ENCODE measurements at regions not wholly inside any gene's neighbourhood (a gene's known extent, or its start where the extent isn't known, plus 50 kb on each side); places are given as distances from the start of the nearest gene placed in this dataset.
"Not testable (repeated sequence)": the region's sequence is repeated elsewhere in the genome, so short reads cannot be mapped to it uniquely, and the experiment has no call there.

DNA sequence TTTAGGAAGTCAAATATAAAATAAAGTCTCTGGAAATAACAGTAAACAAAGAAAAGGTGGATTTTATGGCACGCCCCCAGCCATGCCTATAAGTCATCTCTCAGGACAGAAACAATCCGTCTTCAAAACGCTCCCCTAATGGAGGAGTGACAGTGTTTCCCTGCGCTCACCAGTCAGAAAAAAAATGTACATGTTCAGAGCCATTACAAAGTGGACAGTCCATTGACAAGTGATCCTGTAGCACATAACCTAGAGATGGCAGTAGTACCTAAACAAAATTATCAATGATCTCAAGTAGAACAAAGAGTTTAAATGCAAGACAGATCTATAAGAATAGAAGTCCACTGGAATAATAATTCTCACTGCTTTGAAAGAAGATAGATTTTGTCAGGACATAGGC, 891.7 kb upstream of the MIR17HG start:
- H3K27me3 Mint-ChIP-seq = no peaks in the 10 kb centered on the region
- H3K4me3 Mint-ChIP-seq = no peak overlapping the region
- H3K9me3 Mint-ChIP-seq = peaks cover 1 to 16% (median 5%) of the 10 kb centered on the region in 7 donors
- ATAC-seq (ENCODE audit: low read depth in 2 of 2) = no peak
- DNase-seq = no peak
- Histone ChIP-seq H3K4me1 (ENCODE audit: control insufficient read depth, insufficient read depth, low read length, poor library complexity, severe bottlenecking) (no peaks in the 10 kb centered on the region), H3K36me3 (ENCODE audit: control insufficient read depth, insufficient read depth, low read length) (no peaks in the 10 kb centered on the region), H3K4me3 (ENCODE audit: low read depth, low read length) (no peak overlapping the region), H3K27me3 (ENCODE audit: control insufficient read depth, insufficient read depth, low read length) (no peaks in the 10 kb centered on the region), H3K9me3 (ENCODE audit: control insufficient read depth in 2 of 2, low read length in 2 of 2) (peaks cover 0 to 3% of the 10 kb centered on the region in 2 experiments), H3K27ac (ENCODE audit: insufficient read depth, low read length, poor library complexity, severe bottlenecking) (no peak overlapping the region)
- H3K27ac Mint-ChIP-seq = no peak overlapping the region
- H3K36me3 Mint-ChIP-seq = no peaks in the 10 kb centered on the region
- no peaks in the 10 kb centered on the region for H3K4me1 Mint-ChIP-seq

DNA sequence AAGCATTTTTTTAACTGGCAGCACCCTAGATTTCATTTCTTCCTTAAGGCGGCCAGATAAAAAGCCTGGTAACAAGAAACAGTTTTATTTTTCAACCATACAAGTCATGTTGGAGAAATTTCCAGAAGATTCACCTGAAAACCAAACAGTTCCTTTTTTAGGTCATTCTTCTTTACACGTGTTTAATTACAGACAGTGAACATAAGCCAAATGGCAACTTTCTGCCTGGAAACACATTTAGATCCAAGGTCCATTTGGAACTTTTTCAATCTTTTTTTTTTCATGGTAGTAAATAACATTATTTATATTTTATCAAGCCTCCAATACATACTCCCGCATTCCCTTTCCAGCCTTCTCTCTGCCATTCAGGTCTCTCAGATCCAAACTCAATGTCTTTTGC, 886.1 kb upstream of the MIR17HG start:
- Mint-ChIP-seq H3K4me1 (no peaks in the 10 kb centered on the region), H3K27ac (no peak overlapping the region), H3K27me3 (no peaks in the 10 kb centered on the region), H3K4me3 (no peak overlapping the region), H3K9me3 (peaks cover 0 to 14% (median 7%) of the 10 kb centered on the region in 7 donors), H3K36me3 (no peaks in the 10 kb centered on the region)
- Histone ChIP-seq H3K4me1 (ENCODE audit: control insufficient read depth, insufficient read depth, low read length, poor library complexity, severe bottlenecking) (no peaks in the 10 kb centered on the region), H3K27me3 (ENCODE audit: control insufficient read depth, insufficient read depth, low read length) (no peaks in the 10 kb centered on the region), H3K36me3 (ENCODE audit: control insufficient read depth, insufficient read depth, low read length) (no peaks in the 10 kb centered on the region), H3K4me3 (ENCODE audit: low read depth, low read length) (no peak overlapping the region), H3K9me3 (ENCODE audit: control insufficient read depth in 2 of 2, low read length in 2 of 2) (peaks cover 2 to 5% of the 10 kb centered on the region in 2 experiments), H3K27ac (ENCODE audit: insufficient read depth, low read length, poor library complexity, severe bottlenecking) (no peak overlapping the region)
- DNase-seq = no peak
- ATAC-seq (ENCODE audit: low read depth in 2 of 2) = no peak

DNA sequence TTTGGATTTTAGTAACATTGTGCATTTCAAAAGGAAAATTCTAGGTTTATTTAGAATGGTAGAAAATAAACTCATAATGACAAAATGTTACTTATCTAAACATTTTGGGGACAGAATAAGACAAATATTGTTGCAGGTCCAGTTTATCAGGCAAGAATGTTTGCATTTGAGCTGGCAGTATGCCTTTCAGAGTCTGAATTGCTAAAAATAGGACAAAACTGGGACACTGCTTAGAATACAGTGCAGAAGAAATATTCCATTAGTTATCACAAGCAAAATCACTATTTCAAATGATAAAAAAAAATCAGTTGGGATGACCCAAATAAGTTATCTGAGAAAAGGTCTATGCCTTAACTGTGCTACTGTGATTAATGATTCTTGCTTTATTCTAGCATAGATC, 870.3 kb upstream of the MIR17HG start:
- no peaks in the 10 kb centered on the region for H3K4me1 ChIP-seq (ENCODE audit: control insufficient read depth, insufficient read depth, low read length, poor library complexity, severe bottlenecking)
- H3K27me3 Mint-ChIP-seq = no peaks in the 10 kb centered on the region
- H3K4me3 ChIP-seq (ENCODE audit: low read depth, low read length) = no peak overlapping the region
- H3K9me3 Mint-ChIP-seq = peaks cover 6 to 39% (median 9%) of the 10 kb centered on the region in 7 donors
- H3K9me3 ChIP-seq (ENCODE audit: control insufficient read depth in 2 of 2, low read length in 2 of 2) = peaks cover 8 to 16% of the 10 kb centered on the region in 2 experiments
- no peak overlapping the region for H3K4me3 Mint-ChIP-seq
- H3K4me1 Mint-ChIP-seq = no peaks in the 10 kb centered on the region
- ATAC-seq (ENCODE audit: low read depth in 2 of 2) = no peak
- H3K36me3 Mint-ChIP-seq = no peaks in the 10 kb centered on the region
- no peak for DNase-seq
- H3K27me3 ChIP-seq (ENCODE audit: control insufficient read depth, insufficient read depth, low read length) = no peaks in the 10 kb centered on the region
- no peaks in the 10 kb centered on the region for H3K36me3 ChIP-seq (ENCODE audit: control insufficient read depth, insufficient read depth, low read length)
- no peak overlapping the region for H3K27ac ChIP-seq (ENCODE audit: insufficient read depth, low read length, poor library complexity, severe bottlenecking)
- H3K27ac Mint-ChIP-seq = no peak overlapping the region

DNA sequence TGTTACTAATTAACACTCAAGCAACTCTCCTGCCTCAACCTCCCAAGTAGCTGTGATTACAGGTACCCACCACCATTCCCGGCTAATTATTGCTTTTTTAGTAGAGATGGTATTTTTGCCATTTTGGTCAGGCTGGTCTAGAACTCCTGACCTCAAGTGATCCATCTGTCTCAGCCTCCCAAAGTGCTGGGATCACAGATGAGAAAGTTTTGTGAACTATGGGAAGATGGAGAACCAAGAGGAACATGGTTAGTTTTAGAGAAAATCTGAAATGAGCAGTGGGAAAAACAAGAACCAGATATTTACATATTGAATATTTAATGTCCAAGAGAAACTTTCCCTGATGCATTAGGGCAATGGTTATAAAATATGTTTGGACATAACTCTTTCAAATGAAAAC, 863.6 kb upstream of the MIR17HG start:
- no peak for ATAC-seq (ENCODE audit: low read depth in 2 of 2)
- no peak for DNase-seq
- Histone ChIP-seq H3K9me3 (ENCODE audit: control insufficient read depth in 2 of 2, low read length in 2 of 2) (peaks cover 0 to 16% of the 10 kb centered on the region in 2 experiments), H3K36me3 (ENCODE audit: control insufficient read depth, insufficient read depth, low read length) (no peaks in the 10 kb centered on the region), H3K4me1 (ENCODE audit: control insufficient read depth, insufficient read depth, low read length, poor library complexity, severe bottlenecking) (no peaks in the 10 kb centered on the region), H3K27me3 (ENCODE audit: control insufficient read depth, insufficient read depth, low read length) (no peaks in the 10 kb centered on the region), H3K27ac (ENCODE audit: insufficient read depth, low read length, poor library complexity, severe bottlenecking) (no peak overlapping the region), H3K4me3 (ENCODE audit: low read depth, low read length) (no peak overlapping the region)
- Mint-ChIP-seq H3K4me3 (no peak overlapping the region), H3K27ac (no peak overlapping the region), H3K9me3 (peaks cover 7 to 32% (median 9%) of the 10 kb centered on the region in 7 donors), H3K36me3 (no peaks in the 10 kb centered on the region), H3K27me3 (no peaks in the 10 kb centered on the region), H3K4me1 (no peaks in the 10 kb centered on the region)

DNA sequence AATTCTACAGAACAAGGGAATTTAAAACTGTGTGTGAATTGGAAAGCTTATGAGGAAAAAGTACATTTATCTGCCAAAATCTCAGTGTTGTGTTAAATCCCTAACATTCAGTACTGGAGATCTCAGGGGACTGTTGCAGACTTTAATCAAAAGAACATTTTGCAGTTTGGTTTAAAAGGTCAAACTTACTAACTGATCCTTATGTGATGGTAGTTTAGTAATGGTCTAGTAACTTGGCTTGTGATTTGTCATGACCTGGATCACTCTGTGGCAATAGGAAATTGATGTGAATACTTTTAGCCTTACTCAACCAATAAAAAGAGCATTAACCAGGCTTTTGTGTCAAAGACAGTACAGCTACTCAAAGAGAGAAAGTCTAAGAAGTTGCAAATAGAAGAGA, 862.1 kb upstream of the MIR17HG start:
- H3K36me3 Mint-ChIP-seq = no peaks in the 10 kb centered on the region

DNA sequence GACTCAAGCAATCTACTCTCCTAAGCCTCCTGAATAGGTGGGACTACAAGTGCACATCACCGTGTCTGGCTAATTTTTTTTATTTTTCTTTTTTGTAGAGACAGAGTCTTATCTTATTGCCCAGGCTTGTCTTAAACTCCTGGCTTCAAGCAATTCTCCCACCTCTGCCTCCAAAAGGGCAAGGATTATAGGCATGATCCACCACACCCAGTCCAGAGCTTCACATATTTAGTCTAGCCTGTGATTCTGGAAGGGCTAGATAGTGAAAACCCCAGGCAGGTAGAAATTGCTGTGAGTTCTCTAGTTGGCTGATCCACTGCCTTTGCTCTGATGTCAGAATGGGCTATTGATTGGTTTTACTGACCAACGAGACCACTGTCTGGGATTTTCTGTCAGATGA, 854.6 kb upstream of the MIR17HG start:
- Histone ChIP-seq H3K4me3 (ENCODE audit: low read depth, low read length) (no peak overlapping the region), H3K27me3 (ENCODE audit: control insufficient read depth, insufficient read depth, low read length) (no peaks in the 10 kb centered on the region), H3K27ac (ENCODE audit: insufficient read depth, low read length, poor library complexity, severe bottlenecking) (no peak overlapping the region), H3K4me1 (ENCODE audit: control insufficient read depth, insufficient read depth, low read length, poor library complexity, severe bottlenecking) (no peaks in the 10 kb centered on the region), H3K36me3 (ENCODE audit: control insufficient read depth, insufficient read depth, low read length) (no peaks in the 10 kb centered on the region), H3K9me3 (ENCODE audit: control insufficient read depth in 2 of 2, low read length in 2 of 2) (peaks cover 0 to 3% of the 10 kb centered on the region in 2 experiments)
- peaks cover 0 to 21% (median 4%) of the 10 kb centered on the region in 7 donors for H3K9me3 Mint-ChIP-seq
- no peak for DNase-seq
- H3K27ac Mint-ChIP-seq = no peak overlapping the region
- ATAC-seq (ENCODE audit: low read depth in 2 of 2) = no peak
- no peaks in the 10 kb centered on the region for H3K36me3 Mint-ChIP-seq
- H3K4me1 Mint-ChIP-seq = no peaks in the 10 kb centered on the region
- no peaks in the 10 kb centered on the region for H3K27me3 Mint-ChIP-seq
- H3K4me3 Mint-ChIP-seq = no peak overlapping the region

More for the DNA sequence above, 862.1 kb upstream of the MIR17HG start:
- Mint-ChIP-seq H3K4me3 (no peak overlapping the region), H3K9me3 (peaks cover 6 to 28% (median 9%) of the 10 kb centered on the region in 7 donors), H3K27me3 (no peaks in the 10 kb centered on the region), H3K4me1 (no peaks in the 10 kb centered on the region), H3K27ac (no peak overlapping the region)
- no peak for ATAC-seq (ENCODE audit: low read depth in 2 of 2)
- Histone ChIP-seq H3K9me3 (ENCODE audit: control insufficient read depth in 2 of 2, low read length in 2 of 2) (peaks cover 3 to 8% of the 10 kb centered on the region in 2 experiments), H3K4me3 (ENCODE audit: low read depth, low read length) (no peak overlapping the region), H3K27me3 (ENCODE audit: control insufficient read depth, insufficient read depth, low read length) (no peaks in the 10 kb centered on the region), H3K27ac (ENCODE audit: insufficient read depth, low read length, poor library complexity, severe bottlenecking) (no peak overlapping the region), H3K36me3 (ENCODE audit: control insufficient read depth, insufficient read depth, low read length) (no peaks in the 10 kb centered on the region), H3K4me1 (ENCODE audit: control insufficient read depth, insufficient read depth, low read length, poor library complexity, severe bottlenecking) (no peaks in the 10 kb centered on the region)
- no peak for DNase-seq

DNA sequence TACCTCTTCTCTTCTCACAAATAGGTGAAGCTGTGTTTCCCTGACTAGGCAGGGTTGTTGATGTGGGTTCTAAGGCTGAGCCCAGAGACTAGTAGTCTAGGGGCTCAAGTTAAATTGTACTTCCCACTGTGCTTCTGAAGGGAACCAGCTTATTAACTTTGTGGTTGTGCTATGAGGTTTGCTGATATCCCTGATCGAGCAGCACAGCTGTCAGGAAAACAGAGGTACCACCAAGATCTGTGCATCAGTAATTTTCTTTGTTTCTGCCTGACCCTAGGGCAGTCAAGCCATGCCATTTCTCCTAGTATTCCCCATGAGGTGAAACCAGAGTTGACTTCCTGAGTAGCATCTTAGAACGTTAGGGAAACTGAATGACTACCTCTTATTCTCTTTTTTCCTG, 853.8 kb upstream of the MIR17HG start:
- Mint-ChIP-seq H3K4me1 (no peaks in the 10 kb centered on the region), H3K36me3 (no peaks in the 10 kb centered on the region), H3K27me3 (no peaks in the 10 kb centered on the region), H3K4me3 (no peak overlapping the region), H3K9me3 (peaks cover 0 to 23% (median 4%) of the 10 kb centered on the region in 7 donors), H3K27ac (no peak overlapping the region)
- Histone ChIP-seq H3K27ac (ENCODE audit: insufficient read depth, low read length, poor library complexity, severe bottlenecking) (no peak overlapping the region), H3K36me3 (ENCODE audit: control insufficient read depth, insufficient read depth, low read length) (no peaks in the 10 kb centered on the region), H3K4me3 (ENCODE audit: low read depth, low read length) (no peak overlapping the region), H3K4me1 (ENCODE audit: control insufficient read depth, insufficient read depth, low read length, poor library complexity, severe bottlenecking) (no peaks in the 10 kb centered on the region), H3K9me3 (ENCODE audit: control insufficient read depth in 2 of 2, low read length in 2 of 2) (peaks cover 0 to 3% of the 10 kb centered on the region in 2 experiments), H3K27me3 (ENCODE audit: control insufficient read depth, insufficient read depth, low read length) (no peaks in the 10 kb centered on the region)
- DNase-seq = no peak
- ATAC-seq (ENCODE audit: low read depth in 2 of 2) = no peak

DNA sequence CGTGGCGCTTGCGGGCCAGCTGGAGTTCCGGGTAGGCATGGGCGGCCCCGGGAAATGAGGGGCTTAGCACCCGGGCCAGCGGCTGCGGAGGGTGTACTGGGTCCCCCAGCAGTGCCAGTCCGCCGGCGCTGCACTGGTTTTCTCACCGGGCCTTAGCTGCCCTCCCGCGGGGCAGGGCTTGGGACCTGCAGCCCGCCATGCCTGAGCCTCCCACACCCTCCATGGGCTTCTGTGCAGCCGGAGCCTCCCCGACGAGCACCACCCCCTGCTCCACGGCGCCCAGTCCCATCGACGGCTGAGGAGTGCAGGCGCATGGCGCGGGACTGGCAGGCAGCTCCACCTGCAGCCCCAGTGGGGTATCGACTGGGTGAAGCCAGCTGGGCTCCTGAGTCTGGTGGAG, 852.6 kb upstream of the MIR17HG start:
- not testable (repeated sequence) for ATAC-seq (ENCODE audit: low read depth in 2 of 2); DNase-seq; H3K4me3 ChIP-seq (ENCODE audit: low read depth, low read length); H3K9me3 ChIP-seq (ENCODE audit: control insufficient read depth in 2 of 2, low read length in 2 of 2); H3K4me3 Mint-ChIP-seq; H3K4me1 Mint-ChIP-seq; H3K27ac Mint-ChIP-seq; H3K27me3 Mint-ChIP-seq; H3K36me3 ChIP-seq (ENCODE audit: control insufficient read depth, insufficient read depth, low read length); H3K36me3 Mint-ChIP-seq; H3K27me3 ChIP-seq (ENCODE audit: control insufficient read depth, insufficient read depth, low read length); H3K4me1 ChIP-seq (ENCODE audit: control insufficient read depth, insufficient read depth, low read length, poor library complexity, severe bottlenecking); H3K27ac ChIP-seq (ENCODE audit: insufficient read depth, low read length, poor library complexity, severe bottlenecking)
- peaks cover 0 to 23% (median 4%) of the 10 kb centered on the region in 7 donors for H3K9me3 Mint-ChIP-seq

Measured in CD4-positive, CD25-positive, alpha-beta regulatory T cell (primary cell).